ENCODE measurements at regions not wholly inside any gene's neighbourhood (a gene's known extent, or its start where the extent isn't known, plus 50 kb on each side); places are given as distances from the start of the nearest gene placed in this dataset.

DNA sequence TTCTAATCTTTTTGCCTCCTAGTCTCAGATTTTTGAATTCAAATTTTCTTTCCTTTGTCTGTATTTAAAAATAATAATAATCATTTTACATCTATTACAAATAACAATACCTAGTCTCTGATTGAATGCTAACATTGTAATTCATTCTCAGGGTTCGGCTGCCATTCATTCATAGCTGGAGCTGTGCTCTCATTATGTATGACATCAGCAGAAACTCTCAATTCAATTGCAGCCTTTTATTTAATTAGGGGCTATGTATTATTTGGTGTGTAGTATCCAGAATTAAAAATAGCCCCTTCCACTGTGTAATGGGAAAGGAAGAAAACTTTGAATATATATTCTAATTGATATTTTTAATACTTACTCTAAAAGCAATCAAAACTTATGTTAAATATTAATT is 270.4 kb upstream of the MDFIC2 start:
- H3K27ac Mint-ChIP-seq = no peak overlapping the region
- H3K36me3 Mint-ChIP-seq = no peaks in the 10 kb centered on the region
- H3K9me3 Mint-ChIP-seq = no peaks in the 10 kb centered on the region
- TF ChIP-seq, protein P1, sequence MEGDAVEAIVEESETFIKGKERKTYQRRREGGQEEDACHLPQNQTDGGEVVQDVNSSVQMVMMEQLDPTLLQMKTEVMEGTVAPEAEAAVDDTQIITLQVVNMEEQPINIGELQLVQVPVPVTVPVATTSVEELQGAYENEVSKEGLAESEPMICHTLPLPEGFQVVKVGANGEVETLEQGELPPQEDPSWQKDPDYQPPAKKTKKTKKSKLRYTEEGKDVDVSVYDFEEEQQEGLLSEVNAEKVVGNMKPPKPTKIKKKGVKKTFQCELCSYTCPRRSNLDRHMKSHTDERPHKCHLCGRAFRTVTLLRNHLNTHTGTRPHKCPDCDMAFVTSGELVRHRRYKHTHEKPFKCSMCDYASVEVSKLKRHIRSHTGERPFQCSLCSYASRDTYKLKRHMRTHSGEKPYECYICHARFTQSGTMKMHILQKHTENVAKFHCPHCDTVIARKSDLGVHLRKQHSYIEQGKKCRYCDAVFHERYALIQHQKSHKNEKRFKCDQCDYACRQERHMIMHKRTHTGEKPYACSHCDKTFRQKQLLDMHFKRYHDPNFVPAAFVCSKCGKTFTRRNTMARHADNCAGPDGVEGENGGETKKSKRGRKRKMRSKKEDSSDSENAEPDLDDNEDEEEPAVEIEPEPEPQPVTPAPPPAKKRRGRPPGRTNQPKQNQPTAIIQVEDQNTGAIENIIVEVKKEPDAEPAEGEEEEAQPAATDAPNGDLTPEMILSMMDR (conservative IDR thresholded peaks at IDR 0.05) = no peak
- no peak for DNase-seq (ENCODE audit: extremely low spot score, unreplicated experiment)
- no peaks in the 10 kb centered on the region for H3K27me3 Mint-ChIP-seq
- peaks cover 8% of the 10 kb centered on the region for H3K4me1 Mint-ChIP-seq (ENCODE audit: unreplicated experiment)
- no peak overlapping the region for H3K4me3 Mint-ChIP-seq

DNA sequence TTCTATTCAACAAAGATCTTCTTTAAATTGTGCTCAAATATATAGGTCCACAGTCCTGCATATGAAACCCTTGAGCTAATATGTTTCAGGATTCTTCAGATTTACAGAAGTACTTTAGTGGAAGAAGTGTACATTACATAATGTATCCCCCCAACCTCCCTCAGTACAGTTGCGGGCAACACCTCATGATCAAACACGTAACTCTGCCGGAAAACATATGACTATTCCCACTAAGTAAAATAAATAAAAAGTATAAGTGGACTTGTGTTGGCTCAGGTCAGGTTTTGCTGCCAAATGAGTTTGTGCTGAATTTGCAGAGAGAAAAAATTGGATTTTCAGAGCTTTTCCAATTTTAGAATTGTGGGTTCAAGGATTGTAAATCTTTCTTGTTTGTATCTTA is 267.6 kb upstream of the MDFIC2 start:
- Mint-ChIP-seq H3K27me3 (no peaks in the 10 kb centered on the region), H3K4me3 (no peak overlapping the region), H3K4me1 (ENCODE audit: unreplicated experiment) (peaks cover 8% of the 10 kb centered on the region), H3K9me3 (no peaks in the 10 kb centered on the region), H3K27ac (no peak overlapping the region), H3K36me3 (no peaks in the 10 kb centered on the region)
- DNase-seq (ENCODE audit: extremely low spot score, unreplicated experiment) = no peak
- TF ChIP-seq, protein P1 (conservative IDR thresholded peaks at IDR 0.05) = no peak

DNA sequence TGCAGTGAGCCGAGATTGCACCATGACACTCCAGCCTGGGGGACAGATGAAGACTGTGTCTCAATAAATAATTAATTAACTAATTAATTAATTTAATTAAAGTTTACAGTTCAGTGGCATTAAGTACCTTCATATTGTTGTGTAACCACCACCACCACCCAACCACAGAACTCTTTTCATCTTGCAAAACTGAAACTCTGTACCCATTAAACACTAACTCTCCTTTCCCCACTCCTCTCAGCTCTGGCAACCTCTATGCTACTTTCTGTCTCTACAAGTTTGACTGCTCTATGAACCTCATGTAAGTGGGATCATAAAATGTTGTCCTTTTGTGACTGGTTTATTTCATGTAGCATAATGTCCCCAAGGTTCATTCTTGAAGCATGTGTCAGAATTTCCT is 259.3 kb upstream of the MDFIC2 start:
- Mint-ChIP-seq H3K27ac (no peak overlapping the region), H3K4me3 (no peak overlapping the region), H3K36me3 (no peaks in the 10 kb centered on the region), H3K9me3 (no peaks in the 10 kb centered on the region), H3K4me1 (ENCODE audit: unreplicated experiment) (no peaks in the 10 kb centered on the region), H3K27me3 (no peaks in the 10 kb centered on the region)
- TF ChIP-seq, protein P1 (conservative IDR thresholded peaks at IDR 0.05) = no peak
- DNase-seq (ENCODE audit: extremely low spot score, unreplicated experiment) = no peak

DNA sequence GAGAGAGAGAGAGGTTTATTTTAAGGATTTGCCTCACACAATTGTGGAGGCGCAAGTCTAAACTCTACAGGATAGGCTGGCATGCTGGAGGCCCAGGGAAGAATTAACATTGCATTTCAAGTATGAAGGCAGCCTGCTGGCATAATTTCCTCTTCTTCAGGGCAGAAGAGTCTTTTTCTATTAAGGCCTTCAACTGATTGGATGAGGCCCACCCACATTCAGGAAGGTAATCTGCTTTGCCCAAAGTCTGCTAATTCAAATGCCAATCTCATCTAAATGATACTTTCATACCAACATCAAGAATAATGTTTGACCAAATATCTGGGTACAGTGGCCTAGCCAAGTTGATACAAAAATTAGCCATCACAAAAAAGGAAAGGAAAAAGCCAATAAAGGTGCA is 258.1 kb upstream of the MDFIC2 start:
- H3K4me3 Mint-ChIP-seq = no peak overlapping the region
- H3K4me1 Mint-ChIP-seq (ENCODE audit: unreplicated experiment) = no peaks in the 10 kb centered on the region
- H3K9me3 Mint-ChIP-seq = no peaks in the 10 kb centered on the region
- DNase-seq (ENCODE audit: extremely low spot score, unreplicated experiment) = no peak
- H3K36me3 Mint-ChIP-seq = no peaks in the 10 kb centered on the region
- H3K27ac Mint-ChIP-seq = no peak overlapping the region
- no peaks in the 10 kb centered on the region for H3K27me3 Mint-ChIP-seq
- TF ChIP-seq, protein P1 (conservative IDR thresholded peaks at IDR 0.05) = no peak

DNA sequence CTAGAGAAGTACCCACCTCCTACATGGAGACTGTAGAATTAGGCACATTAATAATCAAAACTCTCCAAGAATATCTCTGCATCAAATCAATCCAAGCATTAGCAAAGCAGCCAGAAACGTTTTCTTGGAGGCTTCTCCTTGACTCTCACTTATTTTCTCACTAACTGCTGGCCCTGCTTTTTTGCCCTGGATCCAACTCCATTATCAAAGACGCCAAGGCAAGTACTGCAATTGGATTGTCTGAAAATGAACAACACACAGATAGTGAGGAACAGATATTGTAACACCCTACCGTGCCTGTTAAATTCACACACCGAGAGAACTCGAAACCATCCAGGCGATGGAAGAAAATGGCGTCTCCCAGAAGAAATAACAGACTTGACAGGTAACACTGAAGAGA is 256.2 kb upstream of the MDFIC2 start:
- no peaks in the 10 kb centered on the region for H3K27me3 Mint-ChIP-seq
- H3K4me3 Mint-ChIP-seq = no peak overlapping the region
- DNase-seq (ENCODE audit: extremely low spot score, unreplicated experiment) = no peak
- TF ChIP-seq, protein P1 (conservative IDR thresholded peaks at IDR 0.05) = no peak
- H3K27ac Mint-ChIP-seq = no peak overlapping the region
- H3K9me3 Mint-ChIP-seq = peaks cover 6% of the 10 kb centered on the region
- H3K36me3 Mint-ChIP-seq = no peaks in the 10 kb centered on the region
- no peaks in the 10 kb centered on the region for H3K4me1 Mint-ChIP-seq (ENCODE audit: unreplicated experiment)

DNA sequence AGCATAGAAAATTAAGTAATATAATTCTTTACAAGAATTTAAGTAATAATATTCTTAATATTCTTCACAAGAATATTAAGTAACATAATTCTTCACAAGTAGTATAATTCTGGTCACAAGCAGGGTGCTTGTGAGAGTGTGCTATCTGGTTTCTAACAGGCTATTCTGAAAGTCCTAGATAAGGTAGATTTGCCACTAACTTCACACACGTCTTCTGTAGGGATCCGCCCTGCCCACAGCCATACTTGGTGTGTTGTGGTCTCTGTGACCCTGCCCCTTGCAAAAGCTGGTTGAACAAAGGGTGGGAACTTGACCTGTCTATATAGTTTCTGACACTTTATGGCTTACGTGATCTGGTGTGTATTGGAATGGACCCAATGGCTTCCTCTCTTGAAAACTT is 253.4 kb upstream of the MDFIC2 start:
- Mint-ChIP-seq H3K27ac (no peak overlapping the region), H3K4me3 (no peak overlapping the region), H3K27me3 (no peaks in the 10 kb centered on the region), H3K36me3 (no peaks in the 10 kb centered on the region), H3K9me3 (peaks cover 7% of the 10 kb centered on the region), H3K4me1 (ENCODE audit: unreplicated experiment) (no peaks in the 10 kb centered on the region)
- TF ChIP-seq, protein P1 (conservative IDR thresholded peaks at IDR 0.05) = no peak
- no peak for DNase-seq (ENCODE audit: extremely low spot score, unreplicated experiment)
